AG08395 (cell line): ENCODE measurements at regions not wholly inside any gene's neighbourhood (a gene's known extent, or its start where the extent isn't known, plus 50 kb on each side); places are given as distances from the start of the nearest gene placed in this dataset.
A peak's percentile ranks its signal among the peaks of the same experiment; 100 is the strongest.
"Not testable (repeated sequence)": the region's sequence is repeated elsewhere in the genome, so short reads cannot be mapped to it uniquely, and the experiment has no call there.

Source experiments
- DNase-seq: peaks from one replicate; pipeline ENCODE4 v3.0.0; 2012; ENCODE audit warnings: mixed read lengths, low spot score

- no peak for DNase-seq
Observed at GRCh38 chr5:25020454-25020853, 375.7 kb upstream of the CDH10 start.

- no peak for DNase-seq
Observed at GRCh38 chr5:25009063-25009462, 364.3 kb upstream of the CDH10 start.

GRCh38 chr5:25006734-25007133 is 362.0 kb upstream of the CDH10 start:
- peak; percentile 52 for DNase-seq

- DNase-seq, result no peak
Observed at GRCh38 chr5:25006237-25006636, 361.5 kb upstream of the CDH10 start.

- DNase-seq, result no peak
Observed at GRCh38 chr5:25005431-25005830, 360.7 kb upstream of the CDH10 start.

- no peak for DNase-seq
Observed at GRCh38 chr5:25002371-25002770, 357.6 kb upstream of the CDH10 start.

- DNase-seq, result no peak
Observed at GRCh38 chr5:24999732-25000131, 355.0 kb upstream of the CDH10 start.

GRCh38 chr5:24998641-24999040 is 353.9 kb upstream of the CDH10 start:
- no peak for DNase-seq

GRCh38 chr5:24986326-24986725 is 341.5 kb upstream of the CDH10 start:
- DNase-seq, result no peak

- not testable (repeated sequence) for DNase-seq
Observed at GRCh38 chr5:24978552-24978951, 333.8 kb upstream of the CDH10 start.

- DNase-seq, result no peak
Observed at GRCh38 chr5:24963611-24964010, 318.8 kb upstream of the CDH10 start.

- no peak for DNase-seq
Observed at GRCh38 chr5:24923400-24923799, 278.6 kb upstream of the CDH10 start.

GRCh38 chr5:24918676-24919075 is 273.9 kb upstream of the CDH10 start:
- DNase-seq, result no peak

GRCh38 chr5:24916863-24917262 is 272.1 kb upstream of the CDH10 start:
- DNase-seq, result no peak

GRCh38 chr5:24909210-24909609 is 264.4 kb upstream of the CDH10 start:
- DNase-seq, result no peak

- no peak for DNase-seq
Observed at GRCh38 chr5:24906689-24907088, 261.9 kb upstream of the CDH10 start.

GRCh38 chr5:24904981-24905517 is 260.3 kb upstream of the CDH10 start:
- peak; percentile 14 for DNase-seq

- no peak for DNase-seq
Observed at GRCh38 chr5:24899180-24899579, 254.4 kb upstream of the CDH10 start.

- DNase-seq, result no peak
Observed at GRCh38 chr5:24864244-24864643, 219.5 kb upstream of the CDH10 start.

GRCh38 chr5:24862117-24862516 is 217.3 kb upstream of the CDH10 start:
- DNase-seq, result no peak

GRCh38 chr5:24855485-24855884 is 210.7 kb upstream of the CDH10 start:
- no peak for DNase-seq

GRCh38 chr5:24854850-24855249 is 210.1 kb upstream of the CDH10 start:
- peak; percentile 2 for DNase-seq

GRCh38 chr5:24854350-24854749 is 209.6 kb upstream of the CDH10 start:
- no peak for DNase-seq

GRCh38 chr5:24850926-24851486 is 206.2 kb upstream of the CDH10 start:
- DNase-seq, result no peak
